ENCODE measurements at regions not wholly inside any gene's neighbourhood (a gene's known extent, or its start where the extent isn't known, plus 50 kb on each side); places are given as distances from the start of the nearest gene placed in this dataset.
"Not testable (repeated sequence)": the region's sequence is repeated elsewhere in the genome, so short reads cannot be mapped to it uniquely, and the experiment has no call there.

GRCh38 chr6:84926189-84927155, 162.1 kb upstream of the TBX18 start:
- peak; percentile 29 for DNase-seq (ENCODE audit: low read depth)

GRCh38 chr6:84921891-84922290, 157.5 kb upstream of the TBX18 start:
- no peak for DNase-seq (ENCODE audit: low read depth)

GRCh38 chr6:84920021-84920420, 155.6 kb upstream of the TBX18 start:
- DNase-seq (ENCODE audit: low read depth) = peak; percentile 27

- no peak for DNase-seq (ENCODE audit: low read depth)
Observed at GRCh38 chr6:84916704-84917103, 152.3 kb upstream of the TBX18 start.

- DNase-seq (ENCODE audit: low read depth) = no peak
Observed at GRCh38 chr6:84912472-84913322, 148.3 kb upstream of the TBX18 start.

GRCh38 chr6:84910906-84911607, 146.7 kb upstream of the TBX18 start:
- DNase-seq (ENCODE audit: low read depth) = no peak

GRCh38 chr6:84908304-84908904, 144.0 kb upstream of the TBX18 start:
- DNase-seq (ENCODE audit: low read depth) = no peak

- DNase-seq (ENCODE audit: low read depth) = no peak
Observed at GRCh38 chr6:84906514-84906913, 142.1 kb upstream of the TBX18 start.

- no peak for DNase-seq (ENCODE audit: low read depth)
Observed at GRCh38 chr6:84905823-84906222, 141.4 kb upstream of the TBX18 start.

- DNase-seq (ENCODE audit: low read depth) = no peak
Observed at GRCh38 chr6:84902354-84902928, 138.0 kb upstream of the TBX18 start.

GRCh38 chr6:84897988-84898594, 133.7 kb upstream of the TBX18 start:
- DNase-seq (ENCODE audit: low read depth) = peak; percentile 78

- DNase-seq (ENCODE audit: low read depth) = no peak
Observed at GRCh38 chr6:84897011-84897410, 132.6 kb upstream of the TBX18 start.

- DNase-seq (ENCODE audit: low read depth) = peak; percentile 63
Observed at GRCh38 chr6:84892671-84893070, 128.3 kb upstream of the TBX18 start.

- no peak for DNase-seq (ENCODE audit: low read depth)
Observed at GRCh38 chr6:84882768-84883766, 118.7 kb upstream of the TBX18 start.

- not testable (repeated sequence) for DNase-seq (ENCODE audit: low read depth)
Observed at GRCh38 chr6:84879385-84879784, 115.0 kb upstream of the TBX18 start.

GRCh38 chr6:84877515-84878210, 113.3 kb upstream of the TBX18 start:
- DNase-seq (ENCODE audit: low read depth) = no peak

GRCh38 chr6:84876723-84877514, 112.5 kb upstream of the TBX18 start:
- peak; percentile 16 for DNase-seq (ENCODE audit: low read depth)

All from amniotic epithelial cell (primary cell).